K562 (cell line): ENCODE measurements at regions not wholly inside any gene's neighbourhood (a gene's known extent, or its start where the extent isn't known, plus 50 kb on each side); places are given as distances from the start of the nearest gene placed in this dataset.

ENCODE experiments used
- ATAC-seq: fragments of 200-7000 bp; cut with Tn5 transposase; 3 replicates; pipeline ENCODE4 v1.9.1; 2020; ENCODE audit warnings: moderate library complexity
- BruUV-seq: library from RNA; stranded (reverse); fragments of 400-500 nt; replicated peaks from 2 replicates; lab custom pipeline; 2021; lab: Mats Ljungman, UMichigan
- CTCF ChIA-PET: fragments of 300-600 bp; formaldehyde crosslinking; extraction: SDS; loops from one replicate; lab custom pipeline; 2021; ENCODE audit warnings: low intra/inter-chr PET ratio; lab: Yijun Ruan, JAX
- POLR2A ChIA-PET: fragments of 300-600, 350-650 bp; sonication (Branson Sonifier 250); formaldehyde crosslinking; extraction: SDS; loops from one replicate; lab custom pipeline; 2021; ENCODE audit warnings: antibody characterized with exemption, inconsistent platforms; lab: Yijun Ruan, JAX
- DNase-seq, 4 experiments: peaks; one replicate each; pipeline versions ENCODE4 v3.0.0 to v3.0.0-alpha.2; 2011 to 2018; ENCODE audit warnings: low spot score in 3 of 4, mixed read lengths in 3 of 4; ENCODE audit errors: extremely low read depth in 1 of 4
- FAIRE-seq: peaks from 2 replicates; lab custom pipeline; 2011; peaks lifted over from hg19 to GRCh38; lab: Jason Lieb, UNC
- H2AFZ ChIP-seq: 2 replicates; pipeline ENCODE4 v1.6.0; 2011; ENCODE audit warnings: low read depth, low read length, control low read depth, inconsistent platforms
- H3K27ac ChIP-seq: fragments of 200-600 bp; 3 replicates; pipeline ENCODE4 v1.8.0; 2011; ENCODE audit warnings: low read depth, mild to moderate bottlenecking, control low read depth, inconsistent platforms, low read length, moderate library complexity, mixed read lengths; ENCODE audit errors: extremely low read depth
- H3K27me3 ChIP-seq, 2 experiments: fragments of 300-600 bp in 1 of 2; 2 replicates in 1 of 2; 3 replicates in 1 of 2; pipeline versions ENCODE4 v1.6.0 to v1.8.0; 2011; ENCODE audit warnings: inconsistent platforms in 2 of 2, low read length in 2 of 2, mild to moderate bottlenecking in 1 of 2, mixed read lengths in 1 of 2, moderate library complexity in 1 of 2; ENCODE audit not compliant: control insufficient read depth in 2 of 2, insufficient read depth in 2 of 2
- H3K36me3 ChIP-seq: fragments of 300-600 bp; 3 replicates; pipeline ENCODE4 v1.8.0; 2011; ENCODE audit warnings: mild to moderate bottlenecking, low read length, inconsistent platforms; ENCODE audit not compliant: control insufficient read depth, insufficient read depth
- H3K4me1 ChIP-seq, 2 experiments: fragments of 200-600 bp in 1 of 2; replicated peaks in 1 of 2; 2 replicates in 1 of 2; 3 replicates in 1 of 2; pipeline versions ENCODE4 v1.5.1 to v1.8.0; 2011; ENCODE audit warnings: inconsistent platforms in 2 of 2, low read length in 2 of 2, mild to moderate bottlenecking in 1 of 2, mixed read lengths in 1 of 2, moderate library complexity in 1 of 2; ENCODE audit not compliant: control insufficient read depth in 2 of 2, insufficient read depth in 2 of 2
- H3K4me2 ChIP-seq: 2 replicates; pipeline ENCODE4 v1.6.1; 2011; ENCODE audit warnings: low read length, control low read depth, inconsistent platforms, mixed read lengths; ENCODE audit not compliant: insufficient read depth
- H3K4me3 ChIP-seq: fragments of 200-600 bp; sonication (generic), shearing (Covaris generic); 2 replicates; pipeline ENCODE4 v1.5.1; 2016; ENCODE audit warnings: control low read depth, inconsistent platforms
- H3K79me2 ChIP-seq: fragments of 200-600 bp; 3 replicates; pipeline ENCODE4 v1.8.0; 2011; ENCODE audit warnings: low read length, inconsistent platforms; ENCODE audit not compliant: control insufficient read depth, insufficient read depth
- H3K9ac ChIP-seq, 2 experiments: 2 replicates each; pipeline versions ENCODE4 v1.6.0 to v1.6.1; 2011; ENCODE audit warnings: low read depth in 2 of 2, low read length in 2 of 2, control low read depth in 1 of 2, inconsistent platforms in 1 of 2, mild to moderate bottlenecking in 1 of 2, mixed read lengths in 1 of 2; ENCODE audit not compliant: insufficient read depth in 1 of 2
- H3K9me1 ChIP-seq: one replicate; pipeline ENCODE4 v1.6.0; 2011; ENCODE audit warnings: inconsistent platforms, mild to moderate bottlenecking, low read length, moderate library complexity; ENCODE audit not compliant: control insufficient read depth, insufficient read depth
- H3K9me3 ChIP-seq: replicated peaks from 2 replicates; pipeline ENCODE4 v1.5.1; 2011; ENCODE audit warnings: low read depth, low read length, inconsistent platforms; ENCODE audit not compliant: control insufficient read depth, insufficient read depth
- H4K20me1 ChIP-seq: replicated peaks from 2 replicates; pipeline ENCODE4 v1.6.1; 2011; ENCODE audit warnings: low read length, inconsistent platforms, mixed read lengths; ENCODE audit not compliant: control insufficient read depth, insufficient read depth
- ARHGAP35 ChIP-seq: fragments of 450-650 bp; IDR thresholded peaks from 2 replicates; pipeline ENCODE4 v1.6.1; 2018; ENCODE audit not compliant: partially characterized antibody
- ARNT ChIP-seq, 2 experiments: fragments of 450-650 bp; IDR thresholded peaks; 2 replicates each; pipeline ENCODE4 v1.6.1; 2016; ENCODE audit warnings: mild to moderate bottlenecking in 1 of 2
- CEBPB ChIP-seq: fragments of 450-650 bp; IDR thresholded peaks from 2 replicates; pipeline ENCODE4 v1.6.1; 2016; ENCODE audit warnings: missing genetic modification characterization, missing compliant biosample characterization
- CREM ChIP-seq: IDR thresholded peaks from 2 replicates; pipeline ENCODE4 v1.6.1; 2014; ENCODE audit warnings: antibody characterized with exemption, low read depth
- E2F6 ChIP-seq, 2 experiments: IDR thresholded peaks; 2 replicates each; pipeline ENCODE4 v1.6.1; 2011; ENCODE audit warnings: borderline replicate concordance in 1 of 2, control low read depth in 1 of 2, low read depth in 1 of 2, low read length in 1 of 2, mild to moderate bottlenecking in 1 of 2, mixed read lengths in 1 of 2, moderate library complexity in 1 of 2; ENCODE audit not compliant: insufficient read depth in 1 of 2, insufficient read length in 1 of 2, poor library complexity in 1 of 2, severe bottlenecking in 1 of 2; ENCODE audit errors: extremely low read depth in 1 of 2
- FOXA3 ChIP-seq, 2 experiments: fragments of 450-650 bp in 1 of 2; sonication (generic) in 1 of 2; formaldehyde crosslinking; IDR thresholded peaks in 1 of 2; conservative IDR thresholded peaks in 1 of 2; 2 replicates each; pipeline versions ENCODE4 v1.4.0 to v1.8.0; 2020 to 2022; ENCODE audit warnings: mild to moderate bottlenecking in 2 of 2, missing genetic modification reagents in 1 of 2
- FUS ChIP-seq: fragments of 200-400 bp; formaldehyde crosslinking; optimal IDR thresholded peaks from 2 replicates; pipeline ENCODE3; 2017; ENCODE audit warnings: low read depth, low read length
- GABPB1 ChIP-seq: sonication (generic); formaldehyde crosslinking; IDR thresholded peaks from 2 replicates; pipeline ENCODE4 v1.8.0; 2022; ENCODE audit warnings: mild to moderate bottlenecking, missing genetic modification reagents
- GATAD2B ChIP-seq: fragments of 450-650 bp; IDR thresholded peaks from 2 replicates; pipeline ENCODE4 v1.6.1; 2017; ENCODE audit warnings: mild to moderate bottlenecking, borderline replicate concordance
- GTF2F1 ChIP-seq: IDR thresholded peaks from 2 replicates; pipeline ENCODE4 v1.6.1; 2011; ENCODE audit warnings: low read depth, low read length, improper control_type of control experiment
- HIVEP1 ChIP-seq: fragments of 250-450 bp; sonication (Bioruptor Pico); IDR thresholded peaks from 2 replicates; pipeline ENCODE4 v1.4.0; 2020; ENCODE audit warnings: mild to moderate bottlenecking
- LEF1 ChIP-seq: fragments of 450-650 bp; IDR thresholded peaks from 2 replicates; pipeline ENCODE4 v1.6.1; 2016; ENCODE audit warnings: mild to moderate bottlenecking
- POLR2A ChIP-seq: fragments of 450-650 bp; conservative IDR thresholded peaks from 2 replicates; pipeline ENCODE4 v1.6.1; 2016
- RAD21 ChIP-seq, 2 experiments: fragments of 250-450 bp in 1 of 2; fragments of 450-650 bp in 1 of 2; sonication (Bioruptor Pico) in 1 of 2; formaldehyde crosslinking in 1 of 2; IDR thresholded peaks in 1 of 2; conservative IDR thresholded peaks in 1 of 2; 2 replicates each; pipeline versions ENCODE4 v1.4.0 to v1.8.0; 2020 to 2022; ENCODE audit warnings: mild to moderate bottlenecking in 2 of 2, moderate library complexity in 1 of 2
- SMAD1 ChIP-seq: fragments of 150-350 bp; IDR thresholded peaks from 2 replicates; pipeline ENCODE4 v1.6.1; 2014; ENCODE audit warnings: low read length, low read depth; ENCODE audit not compliant: partially characterized antibody
- THAP7 ChIP-seq: fragments of 250-450 bp; sonication (Bioruptor Pico); IDR thresholded peaks from 2 replicates; pipeline ENCODE4 v1.5.0; 2021
- ZNF174 ChIP-seq: fragments of 250-450 bp; sonication (Bioruptor Pico); IDR thresholded peaks from 2 replicates; pipeline ENCODE4 v1.4.0; 2020; ENCODE audit warnings: mild to moderate bottlenecking
- ZNF384 ChIP-seq: IDR thresholded peaks from 2 replicates; pipeline ENCODE4 v1.6.1; 2012; ENCODE audit warnings: low read depth, low read length, improper control_type of control experiment
- WGBS: fragments of 100-300 bp; shearing (Covaris generic); methylation state at CpG from one replicate; pipeline ENCODE4 v1.1.6; 2016; ENCODE audit warnings: low coverage, mixed read lengths; ENCODE audit not compliant: insufficient coverage; ENCODE audit errors: missing lambda C conversion rate; 5-methylcytosine and 5-hydroxymethylcytosine counted together
- in situ Hi-C: fragments of 300-500 bp; cut with MboI; formaldehyde crosslinking; loops from 4 replicates; pipeline ENCODE4 v1.15.0; 2018; ENCODE audit warnings: inconsistent platforms, mixed read lengths
- intact Hi-C: fragments of 100-400 bp; cut with micrococcal nuclease; formaldehyde crosslinking; loops from 2 replicates; pipeline ENCODE4 v1.14.2; 2022

GRCh38 chr22:35488513-35488912 is 52.1 kb upstream of the RASD2 start:
- no TSS peak for BruUV-seq
- Histone ChIP-seq H3K27me3 (peaks cover 2 to 29% of the 10 kb centered on the region in 2 experiments; a peak in 4 of 5 replicates), H3K4me2 (no peak overlapping the region), H3K27ac (no peak overlapping the region), H3K4me1 (no peaks in the 10 kb centered on the region; a peak in 1 of 5 replicates), H3K9me1 (no peaks in the 10 kb centered on the region), H3K36me3 (no peaks in the 10 kb centered on the region), H3K9ac (no peak overlapping the region), H3K9me3 (no peaks in the 10 kb centered on the region; the same call in none of the 2 replicates), H4K20me1 (no peaks in the 10 kb centered on the region), H3K79me2 (no peaks in the 10 kb centered on the region), H2AFZ (no peak overlapping the region), H3K4me3 (no peak overlapping the region)
- ChIA-PET POLR2A (interaction anchor here (0.7 kb wide), 1 partner anchor 141 kb away, joined by 4 read pairs; no protein-coding TSS in a partner anchor), CTCF (no interaction called here)
- intact Hi-C loops (no loop called here), in situ Hi-C loops (no loop called here)
- 0% methylated on average over 1 of the region's 3 CpGs for WGBS
- no peak for ATAC-seq
- DNase-seq = no peak
- TF ChIP-seq ARHGAP35 = no peak
- TF ChIP-seq THAP7 = no peak
- no peak for TF ChIP-seq ZNF384
- TF ChIP-seq GABPB1 (CRISPR knock-in tag) = no peak
- no peak for TF ChIP-seq CREM
- no peak for TF ChIP-seq SMAD1
- no peak for FAIRE-seq

GRCh38 chr22:35489239-35489638 is 51.4 kb upstream of the RASD2 start:
- WGBS = 5% methylated on average over 4 of the region's 6 CpGs
- no peaks in the 10 kb centered on the region for H3K9me1 ChIP-seq
- no peaks in the 10 kb centered on the region; the same call in none of the 2 replicates for H3K9me3 ChIP-seq
- CTCF ChIA-PET = no interaction called here
- no peaks in the 10 kb centered on the region for H4K20me1 ChIP-seq
- H3K27me3 ChIP-seq = peaks cover 2 to 29% of the 10 kb centered on the region in 2 experiments; a peak in 4 of 5 replicates
- POLR2A ChIA-PET = interaction anchor here (0.7 kb wide), 1 partner anchor 142 kb away, joined by 4 read pairs; no protein-coding TSS in a partner anchor
- DNase-seq = no peak
- no peak overlapping the region for H3K4me2 ChIP-seq
- no peak for ATAC-seq
- H3K4me3 ChIP-seq = no peak overlapping the region
- intact Hi-C loops (no loop called here), in situ Hi-C loops (no loop called here)
- no peaks in the 10 kb centered on the region for H3K36me3 ChIP-seq
- no TSS peak for BruUV-seq
- no peaks in the 10 kb centered on the region for H3K79me2 ChIP-seq
- no peak for FAIRE-seq
- H3K4me1 ChIP-seq = no peaks in the 10 kb centered on the region; a peak in 1 of 5 replicates
- no peak overlapping the region for H3K27ac ChIP-seq
- no peak overlapping the region for H2AFZ ChIP-seq
- no peak overlapping the region for H3K9ac ChIP-seq
- TF ChIP-seq RAD21 (CRISPR knock-in tag; conservative IDR thresholded peaks at IDR 0.05 in 1 of 2, IDR thresholded peaks at IDR 0.05 in 1 of 2) = no peak
- no peak for TF ChIP-seq FOXA3 (CRISPR knock-in tag; conservative IDR thresholded peaks at IDR 0.05 in 1 of 2, IDR thresholded peaks at IDR 0.05 in 1 of 2)
- no peak for TF ChIP-seq FUS
- no peak for TF ChIP-seq HIVEP1
- TF ChIP-seq ARNT (IDR thresholded peaks at IDR 0.05) = no peak
- no peak for TF ChIP-seq LEF1
- TF ChIP-seq CEBPB (tag) = no peak
- no peak for TF ChIP-seq GTF2F1
- no peak for TF ChIP-seq POLR2A
- no peak for TF ChIP-seq ZNF174 (CRISPR knock-in tag)
- no peak for TF ChIP-seq GATAD2B
- TF ChIP-seq E2F6 (IDR thresholded peaks at IDR 0.05; ENCODE audit: borderline replicate concordance in 1 of 2, extremely low read depth in 1 of 2, insufficient read depth in 1 of 2, insufficient read length in 1 of 2, low read depth in 1 of 2, low read length in 1 of 2, poor library complexity in 1 of 2, severe bottlenecking in 1 of 2) = no peak
